GM12878 (cell line): ENCODE measurements at regions not wholly inside any gene's neighbourhood (a gene's known extent, or its start where the extent isn't known, plus 50 kb on each side); places are given as distances from the start of the nearest gene placed in this dataset.

Experiments
- CEBPZ ChIP-seq: fragments of 150-350 bp; IDR thresholded peaks from 2 replicates; pipeline ENCODE4 v1.6.1; 2016; ENCODE audit warnings: low read depth, low read length
- E2F8 ChIP-seq: fragments of 450-650 bp; IDR thresholded peaks from 2 replicates; pipeline ENCODE4 v1.6.1; 2018; ENCODE audit warnings: mild to moderate bottlenecking, low read depth, moderate library complexity; ENCODE audit not compliant: partially characterized antibody
- E4F1 ChIP-seq: fragments of 450-650 bp; IDR thresholded peaks from 2 replicates; pipeline ENCODE4 v1.6.1; 2018; ENCODE audit warnings: borderline replicate concordance, mild to moderate bottlenecking; ENCODE audit not compliant: partially characterized antibody
- ELK1 ChIP-seq: IDR thresholded peaks from 2 replicates; pipeline ENCODE4 v1.6.1; 2012; ENCODE audit warnings: low read depth, low read length, improper control_type of control experiment
- EP300 ChIP-seq, 2 experiments: fragments of 150-350 bp in 1 of 2; IDR thresholded peaks; 2 replicates each; pipeline ENCODE4 v1.6.1; 2011 to 2012; ENCODE audit warnings: low read depth in 2 of 2, low read length in 2 of 2, borderline replicate concordance in 1 of 2, improper control_type of control experiment in 1 of 2, inconsistent platforms in 1 of 2; ENCODE audit not compliant: control insufficient read depth in 1 of 2
- IKZF1 ChIP-seq: fragments of 450-650 bp; conservative IDR thresholded peaks from 2 replicates; pipeline ENCODE4 v1.6.1; 2017; ENCODE audit warnings: antibody characterized with exemption, mild to moderate bottlenecking
- IRF3 ChIP-seq: fragments of 450-650 bp; IDR thresholded peaks from 2 replicates; pipeline ENCODE4 v1.6.1; 2014; ENCODE audit warnings: mild to moderate bottlenecking
- KDM1A ChIP-seq: fragments of 200-600 bp; sonication (generic); IDR thresholded peaks from 2 replicates; pipeline ENCODE4 v1.6.1; 2016; ENCODE audit warnings: borderline replicate concordance
- MTA3 ChIP-seq: IDR thresholded peaks from 2 replicates; pipeline ENCODE4 v1.6.1; 2012; ENCODE audit warnings: low read length, inconsistent platforms, borderline replicate concordance
- PRDM15 ChIP-seq: fragments of 450-650 bp; formaldehyde crosslinking; IDR thresholded peaks from 2 replicates; pipeline ENCODE4 v1.4.0; 2020; ENCODE audit warnings: mild to moderate bottlenecking, moderate library complexity
- SPI1 ChIP-seq: IDR thresholded peaks from 2 replicates; pipeline ENCODE4 v1.6.1; 2011; ENCODE audit warnings: low read depth, mild to moderate bottlenecking, low read length, moderate library complexity, borderline replicate concordance; ENCODE audit not compliant: insufficient read depth
- STAT1 ChIP-seq: fragments of 450-650 bp; conservative IDR thresholded peaks from 2 replicates; pipeline ENCODE4 v1.6.1; 2014; ENCODE audit warnings: antibody characterized with exemption, mild to moderate bottlenecking

- TF ChIP-seq E4F1 (no peak), CEBPZ (no peak), STAT1 (no peak), ELK1 (peak; percentile 61; the same call in 1 of the 2 replicates), SPI1 (peak; percentile 99), IRF3 (no peak), E2F8 (no peak), MTA3 (no peak), KDM1A (no peak), PRDM15 (CRISPR knock-in tag) (no peak), IKZF1 (no peak), EP300 (IDR thresholded peaks at IDR 0.05; ENCODE audit: borderline replicate concordance in 1 of 2, control insufficient read depth in 1 of 2, low read depth in 2 of 2, low read length in 2 of 2) (peak; percentile 78 to 94)
Observed at GRCh38 chr3:56917361-56918110, 115.8 kb upstream of the ARHGEF3 start (continued).
